ELF-1 (cell line): ENCODE measurements at regions not wholly inside any gene's neighbourhood (a gene's known extent, or its start where the extent isn't known, plus 50 kb on each side); places are given as distances from the start of the nearest gene placed in this dataset.
A peak's percentile ranks its signal among the peaks of the same experiment; 100 is the strongest.

Experiments used
- DNase-seq: peaks from one replicate; pipeline ENCODE4 v3.0.0-alpha.2; 2016; ENCODE audit warnings: low read depth, low spot score

DNA sequence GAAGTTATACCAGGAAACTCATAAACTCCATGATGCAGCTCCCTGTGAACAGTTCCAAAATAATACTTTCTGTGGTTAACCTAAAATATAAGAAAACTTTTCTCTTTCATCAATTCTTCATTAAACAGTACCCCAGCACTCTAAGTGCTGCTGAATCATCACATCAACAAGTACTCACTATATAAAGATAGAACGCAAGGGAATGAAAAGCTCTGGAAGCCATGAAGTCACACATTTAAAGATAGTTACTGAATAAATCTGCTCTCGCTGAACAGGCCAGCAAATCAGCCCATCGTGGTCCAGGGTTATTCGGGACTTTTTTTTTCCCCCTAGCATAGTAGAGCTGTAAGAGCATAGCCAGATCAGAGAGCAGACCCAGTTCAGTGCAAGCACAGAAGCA, 254.3 kb downstream of the IPMK start:
- no peak for DNase-seq

DNA sequence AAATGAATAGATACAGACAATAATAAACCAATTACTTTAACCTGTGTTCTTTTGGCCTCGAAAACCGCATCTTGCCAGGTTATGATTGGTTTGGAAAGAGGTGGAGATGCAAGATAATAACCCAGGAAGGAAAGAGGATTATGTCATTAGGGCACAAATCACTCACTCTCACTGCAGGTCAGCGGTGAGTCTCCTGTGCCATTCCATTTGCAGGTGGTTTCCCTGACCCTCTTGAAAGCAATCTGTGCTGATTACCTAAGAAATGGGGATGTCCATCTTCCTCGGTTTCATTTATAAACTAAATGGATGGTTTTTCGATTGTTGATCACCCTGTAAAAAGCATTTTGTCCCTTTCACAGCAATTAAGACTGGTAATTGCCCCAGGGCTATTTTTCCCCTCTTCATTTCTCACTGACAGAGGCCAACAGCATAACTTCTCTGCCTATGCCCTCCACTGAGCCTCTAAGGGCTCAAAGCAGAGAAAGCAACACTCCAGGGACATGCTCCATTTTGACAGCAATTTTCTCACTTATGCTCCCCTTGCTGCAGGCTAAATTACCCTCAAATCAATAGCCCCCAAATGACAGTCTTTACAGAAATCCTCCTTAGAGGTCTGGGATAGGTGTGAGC, 257.5 kb downstream of the IPMK start:
- DNase-seq: no peak

DNA sequence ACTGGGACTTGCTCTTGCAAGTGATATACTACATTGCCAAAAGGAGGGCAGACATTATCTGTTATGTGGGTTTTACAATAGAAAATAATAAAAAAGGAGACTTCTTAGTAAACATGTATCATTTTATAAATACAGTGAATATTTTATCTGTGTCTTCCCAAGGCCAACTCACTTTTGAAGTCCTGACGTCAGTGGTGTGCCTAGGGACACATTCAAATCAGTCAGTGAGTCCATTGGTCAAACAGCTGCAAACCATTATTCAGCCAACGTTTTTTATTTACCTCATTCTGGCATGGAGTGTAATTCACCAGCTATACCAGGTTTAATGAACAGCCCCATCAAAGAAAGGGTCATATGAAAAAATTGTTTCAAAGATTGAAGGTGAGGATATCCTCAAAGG, 263.7 kb downstream of the IPMK start:
- DNase-seq: no peak

DNA sequence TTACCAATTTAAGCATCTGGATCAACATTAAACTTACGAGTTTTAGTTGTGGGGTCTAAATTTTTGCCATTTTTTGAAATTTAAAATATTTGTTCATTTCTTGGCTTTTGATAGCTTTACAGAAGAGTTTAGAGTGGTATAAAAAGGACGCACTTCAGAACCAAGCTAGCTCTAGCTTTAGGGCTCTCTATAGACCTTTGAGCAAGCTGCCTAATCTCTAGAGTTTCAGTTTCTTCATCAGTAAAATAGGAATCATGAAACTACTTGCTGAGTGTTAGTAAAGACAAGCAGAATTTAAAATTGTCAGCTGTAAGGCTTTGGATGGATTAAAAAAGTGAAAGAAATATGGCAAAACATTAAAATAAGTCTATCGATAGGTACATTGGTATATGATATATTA, 266.5 kb downstream of the IPMK start:
- no peak for DNase-seq

DNA sequence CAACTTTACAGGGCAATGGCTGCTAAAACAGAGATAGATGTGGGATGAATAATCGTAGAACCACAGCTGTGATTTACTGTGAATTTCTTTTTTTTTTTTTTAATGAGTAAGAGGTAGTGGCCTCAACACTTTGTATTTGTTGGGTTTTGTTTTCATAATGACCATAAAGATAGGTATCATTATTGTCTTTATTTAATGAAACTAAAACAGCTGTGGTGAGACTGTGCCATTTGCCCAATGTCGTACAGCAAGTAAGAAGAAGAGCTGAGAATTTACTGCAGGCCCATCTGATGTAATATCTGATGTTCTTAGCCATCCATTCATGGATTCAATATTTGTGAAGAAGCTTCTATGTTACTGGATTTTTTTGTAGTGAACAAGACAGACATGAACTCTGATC, 271.2 kb downstream of the IPMK start:
- DNase-seq: no peak

DNA sequence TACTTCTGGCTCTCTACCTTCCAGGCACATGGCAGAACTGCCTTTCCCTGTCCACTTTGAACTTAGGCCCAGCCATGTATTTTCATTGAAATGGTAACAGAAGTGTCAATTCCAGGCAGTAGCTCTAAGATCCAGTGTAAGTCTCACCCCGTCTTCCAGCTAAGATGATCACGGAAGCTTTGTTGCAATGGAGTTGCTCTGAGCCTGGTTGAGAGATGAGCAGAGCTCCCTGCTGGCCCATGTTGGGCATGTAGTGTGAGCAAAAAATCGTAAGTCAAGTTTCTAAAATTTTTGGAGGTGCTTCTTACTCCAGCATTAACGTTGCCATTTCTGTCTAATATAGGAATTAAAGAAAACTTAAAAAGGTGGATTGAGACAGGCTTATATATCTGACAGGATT, 274.4 kb downstream of the IPMK start:
- no peak for DNase-seq

DNA sequence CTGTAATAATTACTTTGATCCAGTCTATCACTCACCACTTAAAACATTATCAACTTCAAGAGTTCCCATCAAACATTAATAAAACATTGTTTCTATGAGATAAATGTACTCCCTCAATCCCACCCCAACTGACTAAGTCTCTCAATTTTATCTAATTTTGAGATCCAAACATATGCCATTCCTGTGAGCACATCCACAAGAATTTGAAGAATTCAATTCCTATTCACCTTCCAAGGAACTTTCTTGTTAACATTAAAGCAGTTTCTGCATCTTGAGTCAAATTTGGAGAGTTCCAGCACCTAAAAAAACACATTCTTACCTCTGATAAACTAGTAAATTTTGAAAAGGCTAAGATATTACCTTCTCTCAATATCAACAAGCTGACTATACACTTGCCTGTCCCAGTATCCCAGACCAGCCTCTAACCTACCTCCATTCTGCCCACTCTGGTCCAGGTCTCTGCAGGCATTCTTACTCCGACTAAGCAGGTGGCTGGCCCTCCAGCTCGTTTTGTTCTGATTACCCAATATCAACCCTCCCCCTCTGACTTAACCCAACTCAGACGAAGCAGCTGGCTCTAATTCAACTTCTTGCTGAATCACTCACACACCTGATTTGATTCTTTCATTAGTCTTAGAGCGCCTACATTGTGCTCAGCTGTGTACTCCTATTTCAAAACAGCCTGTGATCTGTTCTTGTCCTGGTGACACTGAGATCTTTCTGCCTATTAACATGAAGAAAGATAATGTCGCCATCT, 275.2 kb downstream of the IPMK start:
- DNase-seq: no peak

DNA sequence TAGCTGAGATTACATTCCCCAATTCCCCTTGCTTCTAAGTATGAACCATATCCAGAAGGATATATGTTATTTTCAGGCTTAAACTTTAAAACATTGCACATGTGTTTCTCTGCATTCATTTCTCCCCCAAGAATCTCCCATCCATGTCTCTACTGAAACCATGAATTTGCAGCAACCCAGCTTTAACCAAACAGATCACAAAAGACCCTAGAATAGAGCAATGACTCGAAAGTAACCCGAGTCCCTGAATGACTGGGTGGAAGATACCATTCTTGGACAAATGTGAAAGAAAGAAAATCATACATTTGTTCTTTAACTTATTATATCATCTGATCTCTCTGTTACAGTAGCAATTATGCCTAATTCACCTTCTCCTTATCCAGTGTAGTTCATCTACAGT, 278.7 kb downstream of the IPMK start:
- no peak for DNase-seq

DNA sequence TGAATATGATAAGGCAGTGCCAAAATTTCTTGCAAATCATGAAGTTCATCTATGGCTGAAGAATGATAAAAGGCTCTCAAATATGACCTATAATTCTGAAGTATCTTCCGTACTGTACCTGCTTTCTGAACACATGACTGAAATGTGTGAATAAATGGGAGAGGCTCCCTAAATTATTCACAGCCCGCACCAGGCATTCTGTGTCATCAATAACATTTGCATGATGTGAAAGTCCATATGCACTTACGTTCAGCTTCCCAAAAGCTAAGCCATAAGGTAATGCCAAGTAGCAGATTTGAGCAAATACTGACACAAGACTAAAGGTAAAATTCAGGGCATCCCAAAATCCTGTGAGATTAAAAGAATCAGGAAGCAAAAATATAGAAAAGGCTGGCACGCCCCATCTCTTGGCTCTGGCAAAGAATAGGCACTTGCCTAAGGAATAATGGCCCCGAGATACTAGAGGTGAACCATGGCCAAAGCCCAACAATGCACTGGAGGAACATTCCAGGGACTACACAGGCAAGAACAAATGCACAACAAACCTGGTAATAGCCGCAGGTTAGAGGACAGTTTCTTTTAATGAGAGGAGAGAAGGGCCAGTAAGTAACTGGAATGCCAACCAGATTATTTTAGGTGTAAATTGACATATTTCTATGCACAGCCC, 280.5 kb downstream of the IPMK start:
- DNase-seq: no peak

DNA sequence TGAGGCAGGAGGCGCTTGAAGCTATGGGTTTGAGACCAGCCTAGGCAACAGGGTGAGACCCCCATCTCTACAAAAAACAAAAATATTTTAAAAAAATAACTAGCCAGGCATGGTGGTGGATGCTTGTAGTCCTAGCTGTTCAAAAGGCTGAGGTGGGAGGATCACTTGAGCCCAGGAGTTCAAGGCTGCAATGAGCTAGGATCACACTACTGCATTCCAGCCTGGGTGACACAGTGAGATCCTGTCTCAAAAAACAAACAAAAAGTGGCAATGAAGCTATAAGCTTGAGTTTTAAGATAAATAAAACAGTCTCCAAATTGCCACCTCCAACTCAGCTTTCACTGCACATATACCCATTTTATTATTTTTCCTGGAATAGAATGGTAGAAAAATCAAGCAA, 281.3 kb downstream of the IPMK start:
- no peak for DNase-seq

DNA sequence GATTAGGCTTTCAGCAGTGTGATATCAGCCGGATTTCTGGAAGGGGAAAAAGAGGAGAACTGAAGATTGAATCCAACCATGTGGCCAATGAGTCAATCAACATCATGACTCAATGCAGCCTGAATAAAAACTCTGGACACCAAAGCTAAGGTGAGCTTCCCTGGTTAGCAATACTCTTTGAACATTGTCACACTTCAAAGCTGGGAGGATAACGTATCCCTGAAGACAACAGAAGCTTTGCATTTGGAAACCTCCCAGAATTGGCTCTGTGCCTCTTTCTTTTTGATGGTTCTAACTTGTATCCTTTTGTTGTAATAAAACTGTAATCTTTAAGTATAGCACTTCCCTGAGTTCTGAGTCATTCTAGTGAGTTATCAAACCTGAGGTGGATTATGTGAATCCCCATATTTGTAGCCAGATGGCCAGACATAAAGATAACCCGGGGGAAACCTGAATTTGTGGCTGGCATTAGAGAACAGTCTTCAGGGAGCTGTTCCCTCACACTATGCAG, 284.4 kb downstream of the IPMK start:
- DNase-seq: no peak

DNA sequence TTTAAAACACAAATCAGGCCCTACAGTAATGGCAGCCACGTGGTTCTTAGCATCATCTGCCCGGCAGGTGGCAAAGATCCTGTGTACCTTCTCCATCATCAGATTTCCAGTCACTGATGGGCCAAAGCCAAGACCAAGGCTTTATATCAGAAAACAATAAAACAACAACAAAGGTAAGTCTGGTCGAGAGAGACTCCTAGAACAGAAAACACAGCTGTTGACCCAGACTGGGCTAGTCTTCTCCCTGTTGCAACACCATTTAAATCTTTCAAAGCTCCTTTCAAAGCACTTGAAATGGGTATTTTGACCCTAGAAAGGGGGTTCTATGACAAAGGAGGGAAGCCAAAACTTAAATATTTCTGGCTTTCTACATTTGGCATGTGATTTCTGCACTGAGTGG, 285.6 kb downstream of the IPMK start:
- no peak for DNase-seq

DNA sequence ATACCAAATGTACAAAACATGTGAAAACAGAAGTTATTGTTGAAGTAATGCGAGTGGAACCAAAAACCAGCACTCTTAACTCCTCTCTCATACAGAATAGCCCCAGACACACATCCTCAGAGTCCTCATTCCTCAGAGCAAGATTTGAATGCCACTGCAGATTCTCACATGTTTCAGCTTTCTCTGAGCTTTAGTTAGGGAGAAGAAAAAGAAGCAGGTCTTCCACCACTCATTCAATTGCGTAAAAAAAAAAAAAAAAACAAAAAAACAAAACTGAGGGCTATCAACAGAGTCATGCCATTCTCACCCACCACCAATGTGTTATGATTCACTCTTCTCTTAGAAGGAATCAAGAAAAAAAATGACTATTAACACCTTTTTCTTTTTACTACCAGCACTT, 287.7 kb downstream of the IPMK start:
- no peak for DNase-seq

DNA sequence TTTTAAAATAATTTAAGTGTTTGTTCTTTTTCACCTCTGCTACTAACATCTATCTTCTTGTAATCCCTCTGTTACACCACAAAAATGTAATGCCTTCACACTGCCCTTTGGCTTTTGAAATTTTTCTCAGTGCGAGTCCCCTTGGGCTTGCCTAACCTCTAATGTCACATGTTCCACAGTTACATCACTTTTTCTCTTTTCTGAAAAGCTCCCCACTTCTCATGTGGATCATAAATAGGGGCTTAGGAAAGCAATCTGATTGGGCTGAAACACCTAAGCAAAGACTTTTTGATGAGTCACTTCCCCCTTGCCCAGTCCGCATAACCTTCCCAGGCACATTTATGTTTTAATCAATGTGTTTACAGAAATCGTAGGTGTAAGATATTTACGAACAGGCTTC, 288.2 kb downstream of the IPMK start:
- DNase-seq: no peak

DNA sequence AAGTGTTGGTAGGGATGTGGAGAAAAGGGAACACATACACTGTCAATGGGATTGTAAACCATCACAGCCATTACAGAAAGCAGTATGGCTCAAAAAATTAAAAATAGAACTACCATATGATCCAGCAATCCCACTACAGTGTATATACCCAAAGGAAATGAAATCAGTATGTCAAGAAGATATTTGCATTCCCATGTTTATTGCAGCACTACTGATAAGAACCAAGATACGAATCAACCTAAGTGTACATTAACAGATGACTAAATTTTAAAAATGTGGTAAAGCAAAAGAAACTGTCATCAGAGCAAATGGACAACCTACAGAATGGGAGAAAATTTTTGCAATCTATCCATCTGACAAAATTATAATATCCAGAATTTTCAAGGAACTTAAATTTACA, 290.4 kb downstream of the IPMK start:
- no peak for DNase-seq

DNA sequence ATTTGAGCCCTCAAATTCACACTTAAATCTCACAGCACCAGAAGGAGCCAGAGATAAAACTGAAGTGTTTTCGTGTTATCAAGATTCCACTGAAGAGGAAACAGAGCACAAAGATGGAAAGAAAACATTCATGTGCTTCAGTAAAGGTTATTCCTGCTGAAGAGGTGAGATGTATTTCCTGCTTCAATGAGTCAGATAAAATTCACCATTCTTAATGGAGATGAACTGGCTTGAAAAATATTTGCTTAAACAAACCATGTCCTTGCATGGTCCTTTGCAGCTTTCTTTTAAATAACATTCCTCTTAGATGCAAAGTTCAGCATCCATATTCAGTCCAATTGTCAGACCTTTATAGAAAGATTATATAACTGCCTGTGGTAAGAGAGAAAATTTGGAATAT, 294.2 kb downstream of the IPMK start:
- no peak for DNase-seq

DNA sequence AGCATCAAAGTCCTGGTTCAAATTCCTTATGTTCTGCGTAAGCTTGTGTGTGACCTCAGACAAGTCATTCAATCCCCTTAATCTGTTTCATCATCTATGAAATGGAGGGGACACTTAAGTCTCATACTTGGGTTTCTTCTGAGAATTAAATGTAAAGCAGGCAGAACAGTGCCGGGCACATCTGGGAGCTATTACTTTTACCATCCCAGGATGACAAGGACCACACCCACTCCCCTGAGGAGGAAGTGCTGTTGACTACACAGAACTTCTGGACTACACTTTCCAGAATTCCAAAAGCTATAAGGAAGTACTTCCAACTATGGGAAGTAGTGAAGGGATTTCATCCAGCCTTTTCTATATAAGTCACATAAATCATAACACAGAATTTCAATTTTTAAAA, 294.9 kb downstream of the IPMK start:
- DNase-seq: no peak

DNA sequence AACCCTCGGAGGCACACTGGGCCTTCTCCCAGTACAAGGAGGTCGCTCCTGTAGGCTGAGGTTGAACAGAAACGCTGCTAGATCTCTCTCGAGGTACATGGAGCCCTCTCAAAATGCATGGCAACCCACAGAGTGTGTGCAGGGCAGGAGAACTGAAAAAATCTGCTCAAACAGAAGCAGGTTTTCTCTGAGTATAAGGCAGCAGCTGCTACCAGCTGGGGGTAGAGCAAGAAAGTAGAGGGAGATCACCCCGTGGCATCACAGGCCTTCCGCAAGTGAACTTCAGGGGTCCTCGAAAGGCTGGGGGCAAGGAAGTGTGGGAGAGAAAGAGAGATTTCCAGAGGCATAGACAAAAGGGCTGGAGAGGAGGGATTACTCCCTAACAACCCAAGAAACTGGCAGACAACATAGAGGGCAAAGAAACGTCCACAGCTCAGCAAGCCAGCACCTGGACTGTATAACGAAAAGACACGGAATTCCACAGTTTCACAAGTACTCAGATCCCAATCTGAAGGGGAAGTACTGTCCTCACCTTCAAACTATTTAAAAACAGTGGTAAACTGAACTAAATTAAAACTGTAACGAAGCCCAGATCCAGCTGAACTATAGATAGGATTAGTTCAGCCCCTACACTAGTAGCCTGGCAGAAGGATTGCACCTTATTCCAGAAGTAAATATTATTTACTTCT, 299.2 kb downstream of the IPMK start:
- no peak for DNase-seq

DNA sequence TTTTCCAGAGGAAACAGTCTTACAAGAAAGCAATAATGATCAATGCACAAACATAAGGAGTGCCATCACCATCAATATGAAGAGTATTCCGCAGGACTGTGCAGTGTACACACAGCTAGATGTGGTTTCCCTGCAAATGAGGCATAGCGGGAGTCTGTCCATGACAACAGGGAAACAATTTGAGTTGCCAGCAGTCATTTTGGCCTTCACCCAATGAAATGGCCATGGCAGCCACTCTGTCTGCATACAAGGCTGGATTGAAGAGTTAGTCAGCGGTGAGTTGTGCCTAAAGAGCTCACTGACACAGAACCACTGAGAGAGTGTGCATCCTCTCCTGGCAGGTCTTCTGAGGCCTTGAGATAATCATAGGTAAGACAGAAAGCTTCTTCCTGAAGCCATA, 303.3 kb downstream of the IPMK start:
- DNase-seq: no peak

DNA sequence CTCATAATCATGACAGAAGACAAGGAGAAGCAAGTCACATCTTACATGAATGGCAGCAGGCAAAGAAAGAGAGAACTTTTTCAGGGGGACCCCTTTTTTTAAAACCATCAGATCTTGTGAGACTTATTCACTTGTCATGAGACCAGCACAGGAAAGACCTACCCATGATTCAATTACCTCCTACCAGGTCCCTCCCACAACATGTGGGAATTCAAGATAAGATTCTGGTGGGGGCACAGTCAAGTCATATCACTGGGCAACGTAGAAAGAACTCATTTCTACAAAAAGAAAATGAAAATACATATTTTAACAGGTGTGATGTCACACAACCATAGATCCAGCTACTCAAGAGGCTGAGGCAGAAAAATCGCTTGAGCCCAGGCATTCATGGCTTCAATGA, 304.1 kb downstream of the IPMK start:
- no peak for DNase-seq

DNA sequence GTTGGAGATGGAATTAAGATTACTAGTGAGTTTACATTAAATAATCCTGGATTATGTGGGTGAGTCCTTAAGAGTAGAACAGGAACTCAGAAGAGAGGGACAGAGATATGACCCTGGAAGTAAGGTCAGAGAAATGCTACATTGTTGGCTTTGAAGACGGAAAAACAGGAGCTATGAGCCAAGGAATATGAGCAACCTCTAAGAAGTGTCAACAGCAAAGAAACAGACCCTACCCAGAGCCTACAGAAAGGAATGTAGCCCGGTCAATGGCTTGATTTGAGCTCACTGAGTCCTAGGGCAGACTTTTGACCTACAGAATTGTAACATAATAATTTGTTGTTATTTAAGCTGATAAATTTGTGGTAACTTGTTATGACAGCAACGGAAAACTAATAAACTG, 304.9 kb downstream of the IPMK start:
- DNase-seq: peak; percentile 4

DNA sequence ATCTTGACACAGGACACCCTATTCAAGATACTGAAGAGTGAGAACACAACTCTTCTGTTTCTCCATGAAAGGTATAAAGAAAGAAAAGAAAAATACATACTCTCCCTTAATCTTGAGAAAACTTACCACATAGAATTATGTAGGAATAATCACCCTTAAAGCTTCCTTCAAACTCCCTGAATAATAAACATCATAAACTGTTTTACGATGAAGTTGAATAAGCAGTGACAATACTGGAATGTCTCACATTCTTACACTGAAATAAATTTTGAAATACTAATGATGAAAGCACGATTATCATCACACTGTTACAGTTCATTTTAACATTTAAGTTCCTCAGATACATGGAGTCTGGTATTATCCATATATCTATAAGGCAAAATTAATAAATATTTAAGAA, 306.2 kb downstream of the IPMK start:
- DNase-seq: no peak
